GM19043 (cell line): ENCODE measurements at regions not wholly inside any gene's neighbourhood (a gene's known extent, or its start where the extent isn't known, plus 50 kb on each side); places are given as distances from the start of the nearest gene placed in this dataset.

Experiments used
- ATAC-seq: cut with Tn5 transposase; IDR thresholded peaks from one replicate; pipeline ENCODE4 v1.9.1; 2021; ENCODE audit warnings: low read depth; ENCODE audit not compliant: unreplicated experiment

- no peak for ATAC-seq
Observed at GRCh38 chr3:86208772-86209171, 782.2 kb downstream of the VGLL3 start.

- ATAC-seq = no peak
Observed at GRCh38 chr3:86182606-86183005, 808.3 kb downstream of the VGLL3 start.

GRCh38 chr3:86180696-86181095 lies 810.3 kb downstream of the VGLL3 start:
- ATAC-seq = no peak

GRCh38 chr3:86178095-86178494 lies 812.9 kb downstream of the VGLL3 start:
- no peak for ATAC-seq

- ATAC-seq = no peak
Observed at GRCh38 chr3:86176445-86176784, 814.5 kb downstream of the VGLL3 start.

- no peak for ATAC-seq
Observed at GRCh38 chr3:86175593-86176444, 815.1 kb downstream of the VGLL3 start.

GRCh38 chr3:86175051-86175536 lies 815.9 kb downstream of the VGLL3 start:
- no peak for ATAC-seq

GRCh38 chr3:86173401-86173800 lies 817.5 kb downstream of the VGLL3 start:
- no peak for ATAC-seq

GRCh38 chr3:86168512-86168911 lies 822.4 kb downstream of the VGLL3 start:
- ATAC-seq = no peak

- ATAC-seq = no peak
Observed at GRCh38 chr3:86162521-86162920, 828.4 kb downstream of the VGLL3 start.

- no peak for ATAC-seq
Observed at GRCh38 chr3:86161493-86161892, 829.5 kb downstream of the VGLL3 start.

- no peak for ATAC-seq
Observed at GRCh38 chr3:86152620-86153019, 838.3 kb downstream of the VGLL3 start.

- no peak for ATAC-seq
Observed at GRCh38 chr3:86149054-86149453, 841.9 kb downstream of the VGLL3 start.

- ATAC-seq = no peak
Observed at GRCh38 chr3:86147119-86147518, 843.8 kb downstream of the VGLL3 start.

GRCh38 chr3:86126552-86126951 lies 864.4 kb downstream of the VGLL3 start:
- ATAC-seq = no peak
